Loucy (cell line): ENCODE measurements at regions not wholly inside any gene's neighbourhood (a gene's known extent, or its start where the extent isn't known, plus 50 kb on each side); places are given as distances from the start of the nearest gene placed in this dataset.
A peak's percentile ranks its signal among the peaks of the same experiment; 100 is the strongest.
"Not testable (repeated sequence)": the region's sequence is repeated elsewhere in the genome, so short reads cannot be mapped to it uniquely, and the experiment has no call there.

ENCODE experiments used
- H2AFZ ChIP-seq: fragments of 200-600 bp; sonication (generic); 2 replicates; pipeline ENCODE4 v1.6.0; 2016; ENCODE audit warnings: antibody characterized with exemption, mild to moderate bottlenecking, low read length, moderate library complexity
- H3F3A ChIP-seq: fragments of 200-600 bp; 2 replicates; pipeline ENCODE4 v1.6.0; 2016; ENCODE audit warnings: antibody characterized with exemption, low read depth, mild to moderate bottlenecking
- H3K27me3 ChIP-seq: fragments of 200-600 bp; sonication (generic); 2 replicates; pipeline ENCODE4 v1.6.1; 2014; ENCODE audit warnings: low read length, mild to moderate bottlenecking; ENCODE audit not compliant: insufficient read depth, poor library complexity, severe bottlenecking
- H3K36me3 ChIP-seq: fragments of 200-600 bp; sonication (generic); 2 replicates; pipeline ENCODE4 v1.6.1; 2016; ENCODE audit warnings: low read length; ENCODE audit not compliant: insufficient read depth
- H3K4me1 ChIP-seq: fragments of 200-600 bp; sonication (generic); 2 replicates; pipeline ENCODE4 v1.5.1; 2014; ENCODE audit warnings: low read length, mild to moderate bottlenecking; ENCODE audit not compliant: insufficient read depth, poor library complexity, severe bottlenecking
- H3K4me2 ChIP-seq: fragments of 200-600 bp; sonication (generic); 2 replicates; pipeline ENCODE4 v1.6.0; 2014; ENCODE audit warnings: antibody characterized with exemption, low read length, low read depth, mild to moderate bottlenecking; ENCODE audit not compliant: poor library complexity, severe bottlenecking
- H3K4me3 ChIP-seq: fragments of 200-600 bp; sonication (generic); 2 replicates; pipeline ENCODE4 v1.5.1; 2014; ENCODE audit warnings: low read length, mild to moderate bottlenecking, mixed read lengths; ENCODE audit not compliant: poor library complexity, severe bottlenecking
- H3K79me2 ChIP-seq: fragments of 200-600 bp; sonication (generic); 2 replicates; pipeline ENCODE4 v1.6.1; 2014; ENCODE audit warnings: low read length; ENCODE audit not compliant: insufficient read depth
- H3K9ac ChIP-seq: fragments of 200-600 bp; sonication (generic); 2 replicates; pipeline ENCODE4 v1.6.0; 2014; ENCODE audit warnings: mild to moderate bottlenecking, low read depth, low read length, moderate library complexity; ENCODE audit not compliant: poor library complexity, severe bottlenecking
- H3K9me2 ChIP-seq: fragments of 200-600 bp; sonication (generic); replicated peaks from 2 replicates; pipeline ENCODE4 v1.6.1; 2016; ENCODE audit warnings: low read depth, low read length, mixed read lengths
- H3K9me3 ChIP-seq: fragments of 200-600 bp; sonication (generic); 2 replicates; pipeline ENCODE4 v1.6.1; 2014; ENCODE audit warnings: mild to moderate bottlenecking, antibody characterized with exemption, low read length, low read depth; ENCODE audit not compliant: insufficient read depth
- H4K20me1 ChIP-seq: fragments of 200-600 bp; sonication (generic); 2 replicates; pipeline ENCODE4 v1.6.0; 2014; ENCODE audit warnings: antibody characterized with exemption, low read length, mild to moderate bottlenecking; ENCODE audit not compliant: insufficient read depth, poor library complexity, severe bottlenecking
- EZH2phosphoT487 ChIP-seq: fragments of 200-600 bp; IDR thresholded peaks from 2 replicates; pipeline ENCODE4 v1.6.1; 2018; ENCODE audit warnings: antibody characterized with exemption, mild to moderate bottlenecking, moderate library complexity, borderline replicate concordance
- TF ChIP-seq, protein P1 (sequence below): fragments of 200-600 bp; sonication (generic); conservative IDR thresholded peaks from 2 replicates; pipeline ENCODE4 v1.5.1; 2014; ENCODE audit warnings: mild to moderate bottlenecking, antibody characterized with exemption, low read length

DNA sequence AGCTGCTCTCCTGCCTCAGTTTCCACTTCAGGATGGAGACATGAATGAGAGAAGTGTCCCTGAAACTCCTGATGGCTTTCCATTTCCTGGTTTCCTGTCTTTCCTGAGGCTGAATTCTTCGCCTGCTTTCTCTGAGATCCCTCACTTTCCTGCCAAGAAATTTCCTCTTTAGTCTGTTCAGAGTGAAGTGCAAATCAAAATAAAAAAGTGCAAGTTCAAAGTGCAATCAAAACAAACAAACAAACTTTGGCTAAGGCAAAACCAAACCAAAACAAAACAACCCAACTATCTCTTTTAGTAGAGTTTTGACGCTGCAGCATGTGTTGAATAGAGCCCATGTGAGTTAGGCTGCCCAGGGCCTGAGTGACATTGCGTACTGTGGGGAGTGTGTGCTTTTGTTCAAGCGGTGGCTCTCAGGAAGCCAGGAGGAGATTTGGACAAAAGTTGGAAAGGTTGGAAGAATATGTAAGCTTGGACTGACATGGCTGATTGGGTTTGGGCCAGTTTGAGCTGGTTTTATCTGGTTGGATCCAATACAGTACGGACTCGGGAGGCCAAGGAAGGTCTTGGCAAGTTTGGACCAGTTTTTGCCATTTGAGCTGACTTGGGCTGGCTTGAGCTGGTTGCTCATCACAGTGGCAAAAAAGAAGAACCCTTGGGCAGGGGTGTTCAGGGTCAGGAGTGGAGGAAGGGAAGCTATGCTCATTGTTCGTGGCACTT, 61.1 kb upstream of the TINAGL1 start:
- Histone ChIP-seq H3K27me3 (no peaks in the 10 kb centered on the region), H3K4me1 (peaks cover 14% of the 10 kb centered on the region), H4K20me1 (peaks cover 4% of the 10 kb centered on the region), H3K9ac (no peak overlapping the region), H3K9me3 (peaks cover 11% of the 10 kb centered on the region; the same call in 1 of the 2 replicates), H3K4me2 (no peak overlapping the region), H3K4me3 (no peak overlapping the region), H3K9me2 (no peaks in the 10 kb centered on the region), H3K79me2 (peaks cover 33% of the 10 kb centered on the region), H3K36me3 (no peaks in the 10 kb centered on the region; the same call in 1 of the 2 replicates), H3F3A (no peaks in the 10 kb centered on the region), H2AFZ (no peak overlapping the region)
- TF ChIP-seq EZH2phosphoT487, result no peak
- TF ChIP-seq, protein P1, sequence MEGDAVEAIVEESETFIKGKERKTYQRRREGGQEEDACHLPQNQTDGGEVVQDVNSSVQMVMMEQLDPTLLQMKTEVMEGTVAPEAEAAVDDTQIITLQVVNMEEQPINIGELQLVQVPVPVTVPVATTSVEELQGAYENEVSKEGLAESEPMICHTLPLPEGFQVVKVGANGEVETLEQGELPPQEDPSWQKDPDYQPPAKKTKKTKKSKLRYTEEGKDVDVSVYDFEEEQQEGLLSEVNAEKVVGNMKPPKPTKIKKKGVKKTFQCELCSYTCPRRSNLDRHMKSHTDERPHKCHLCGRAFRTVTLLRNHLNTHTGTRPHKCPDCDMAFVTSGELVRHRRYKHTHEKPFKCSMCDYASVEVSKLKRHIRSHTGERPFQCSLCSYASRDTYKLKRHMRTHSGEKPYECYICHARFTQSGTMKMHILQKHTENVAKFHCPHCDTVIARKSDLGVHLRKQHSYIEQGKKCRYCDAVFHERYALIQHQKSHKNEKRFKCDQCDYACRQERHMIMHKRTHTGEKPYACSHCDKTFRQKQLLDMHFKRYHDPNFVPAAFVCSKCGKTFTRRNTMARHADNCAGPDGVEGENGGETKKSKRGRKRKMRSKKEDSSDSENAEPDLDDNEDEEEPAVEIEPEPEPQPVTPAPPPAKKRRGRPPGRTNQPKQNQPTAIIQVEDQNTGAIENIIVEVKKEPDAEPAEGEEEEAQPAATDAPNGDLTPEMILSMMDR, result no peak

DNA sequence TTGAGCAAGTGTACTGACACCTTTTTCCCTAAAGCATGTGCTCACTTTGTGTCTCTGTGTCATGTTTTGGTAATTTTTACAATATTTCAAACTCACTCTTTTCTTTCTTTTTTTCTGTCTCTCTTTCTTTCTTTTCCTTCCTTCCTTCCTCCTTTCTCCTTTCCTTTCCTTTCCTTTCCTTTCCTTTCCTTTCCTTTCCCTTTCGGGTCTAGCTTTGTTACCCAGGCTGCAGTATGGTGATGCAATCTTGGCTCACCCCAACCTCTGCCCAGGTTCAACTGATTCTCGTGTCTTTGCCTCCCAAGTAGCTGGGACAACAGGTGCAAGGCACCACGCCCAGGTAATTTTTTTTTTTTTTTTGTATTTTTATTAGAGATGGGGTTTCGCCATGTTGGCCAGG, 60.4 kb upstream of the TINAGL1 start:
- Histone ChIP-seq H3K79me2 (peaks cover 26% of the 10 kb centered on the region), H3K27me3 (no peaks in the 10 kb centered on the region), H3K4me3 (no peak overlapping the region), H3K36me3 (peaks cover 4% of the 10 kb centered on the region; the same call in 1 of the 2 replicates), H3K4me1 (peaks cover 7% of the 10 kb centered on the region), H2AFZ (no peak overlapping the region), H4K20me1 (no peaks in the 10 kb centered on the region), H3K9me2 (no peaks in the 10 kb centered on the region), H3K9ac (no peak overlapping the region), H3K4me2 (no peak overlapping the region), H3F3A (no peaks in the 10 kb centered on the region), H3K9me3 (peaks cover 11% of the 10 kb centered on the region; the same call in 1 of the 2 replicates)
- no peak for TF ChIP-seq EZH2phosphoT487
- TF ChIP-seq, protein P1, result no peak

DNA sequence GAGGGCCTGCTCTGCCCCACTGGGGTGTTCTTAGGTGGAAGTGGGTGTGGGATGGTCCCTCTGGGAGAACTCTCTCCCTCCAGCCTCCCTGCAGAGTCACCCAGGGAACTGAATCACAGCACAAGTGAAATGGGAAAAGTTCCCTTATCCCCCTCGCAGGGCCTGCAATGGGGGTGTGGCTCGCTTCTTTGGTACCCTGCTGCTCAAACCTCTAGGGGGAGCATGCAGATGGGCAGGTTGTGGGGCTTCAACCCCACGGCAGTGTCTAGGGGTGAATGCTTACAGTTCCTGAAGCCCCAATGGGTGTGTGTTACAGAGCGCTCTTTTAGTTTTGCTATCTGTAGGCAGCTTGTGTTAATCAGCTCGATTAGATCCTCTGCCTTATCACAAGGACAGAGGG, 59.0 kb upstream of the TINAGL1 start:
- no peaks in the 10 kb centered on the region for H3K4me1 ChIP-seq
- H3K27me3 ChIP-seq, result no peaks in the 10 kb centered on the region

GRCh38 chr1:31517986-31518385, 58.3 kb upstream of the TINAGL1 start:
- H3K27me3 ChIP-seq, H3K4me3 ChIP-seq, H2AFZ ChIP-seq, H3F3A ChIP-seq, H3K9me2 ChIP-seq, H3K36me3 ChIP-seq, H3K9me3 ChIP-seq, H4K20me1 ChIP-seq, H3K4me2 ChIP-seq, H3K4me1 ChIP-seq, H3K9ac ChIP-seq: not testable (repeated sequence)
- peaks cover 18% of the 10 kb centered on the region; the same call in 1 of the 2 replicates for H3K79me2 ChIP-seq

More for the DNA sequence above, 59.0 kb upstream of the TINAGL1 start:
- peaks cover 5% of the 10 kb centered on the region; the same call in 1 of the 2 replicates for H3K36me3 ChIP-seq
- no peaks in the 10 kb centered on the region for H3K9me2 ChIP-seq
- H3K9me3 ChIP-seq, result peaks cover 11% of the 10 kb centered on the region; the same call in 1 of the 2 replicates
- H3K4me2 ChIP-seq, result no peak overlapping the region
- no peak overlapping the region for H3K9ac ChIP-seq
- no peak overlapping the region for H2AFZ ChIP-seq
- no peak overlapping the region for H3K4me3 ChIP-seq
- TF ChIP-seq, protein P1, result peak; percentile 42
- TF ChIP-seq EZH2phosphoT487, result no peak
- no peaks in the 10 kb centered on the region for H3F3A ChIP-seq
- no peaks in the 10 kb centered on the region for H4K20me1 ChIP-seq
- peaks cover 18% of the 10 kb centered on the region; the same call in 1 of the 2 replicates for H3K79me2 ChIP-seq
